ENCODE measurements at regions not wholly inside any gene's neighbourhood (a gene's known extent, or its start where the extent isn't known, plus 50 kb on each side); places are given as distances from the start of the nearest gene placed in this dataset.
A peak's percentile ranks its signal among the peaks of the same experiment; 100 is the strongest.
"Not testable (repeated sequence)": the region's sequence is repeated elsewhere in the genome, so short reads cannot be mapped to it uniquely, and the experiment has no call there.

GRCh38 chr10:93222211-93222754 is 148.6 kb downstream of the CYP26A1 start:
- DNase-seq, result no peak

GRCh38 chr10:93222876-93223275 is 149.2 kb downstream of the CYP26A1 start:
- DNase-seq, result no peak

- no peak for DNase-seq
These were observed 149.6 kb downstream of the CYP26A1 start for GRCh38 chr10:93223336-93223735.

- peak in 1 of 2 experiments; percentile 11 for DNase-seq
These were observed 150.5 kb downstream of the CYP26A1 start for GRCh38 chr10:93224005-93224779.

- DNase-seq, result no peak
These were observed 152.2 kb downstream of the CYP26A1 start for GRCh38 chr10:93225938-93226337.

GRCh38 chr10:93226619-93227018 is 152.9 kb downstream of the CYP26A1 start:
- no peak for DNase-seq

- not testable (repeated sequence) for DNase-seq
These were observed 156.9 kb downstream of the CYP26A1 start for GRCh38 chr10:93230596-93230995.

GRCh38 chr10:93232159-93232558 is 158.5 kb downstream of the CYP26A1 start:
- DNase-seq, result not testable (repeated sequence)

GRCh38 chr10:93234940-93235339 is 161.2 kb downstream of the CYP26A1 start:
- DNase-seq, result not testable (repeated sequence)

- no peak for DNase-seq
These were observed 162.0 kb downstream of the CYP26A1 start for GRCh38 chr10:93235686-93236085.

- no peak for DNase-seq
These were observed 162.8 kb downstream of the CYP26A1 start for GRCh38 chr10:93236393-93237040.

- no peak for DNase-seq
These were observed 171.5 kb downstream of the CYP26A1 start for GRCh38 chr10:93245147-93245546.

GRCh38 chr10:93245779-93246178 is 172.1 kb downstream of the CYP26A1 start:
- peak in 1 of 2 experiments; percentile 9 for DNase-seq

GRCh38 chr10:93248583-93249227 is 175.0 kb downstream of the CYP26A1 start:
- DNase-seq, result no peak

- DNase-seq, result no peak
These were observed 176.3 kb downstream of the CYP26A1 start for GRCh38 chr10:93250010-93250409.

- no peak for DNase-seq
These were observed 180.6 kb downstream of the CYP26A1 start for GRCh38 chr10:93254180-93254853.

- peak; percentile 12 to 28 for DNase-seq
These were observed 181.9 kb downstream of the CYP26A1 start for GRCh38 chr10:93255546-93255945.
